SU-DHL-6 (cell line): ENCODE measurements at regions not wholly inside any gene's neighbourhood (a gene's known extent, or its start where the extent isn't known, plus 50 kb on each side); places are given as distances from the start of the nearest gene placed in this dataset.
A peak's percentile ranks its signal among the peaks of the same experiment; 100 is the strongest.

Source experiments
- H2AFZ ChIP-seq: fragments of 200-600 bp; sonication (generic); 2 replicates; pipeline ENCODE4 v1.6.1; 2014; ENCODE audit warnings: low read depth, mild to moderate bottlenecking, moderate library complexity, mixed read lengths, antibody characterized with exemption, low read length; ENCODE audit not compliant: severe bottlenecking
- H3F3A ChIP-seq: fragments of 200-600 bp; shearing (Covaris generic); 2 replicates; pipeline ENCODE4 v1.6.0; 2016; ENCODE audit warnings: antibody characterized with exemption, mild to moderate bottlenecking; ENCODE audit not compliant: insufficient read depth
- H3K27ac ChIP-seq: fragments of 200-600 bp; sonication (generic); 2 replicates; pipeline ENCODE4 v1.5.1; 2016; ENCODE audit warnings: low read depth, mild to moderate bottlenecking, low read length, moderate library complexity, mixed read lengths
- H3K27me3 ChIP-seq: fragments of 200-600 bp; sonication (generic), shearing (Covaris generic); 2 replicates; pipeline ENCODE4 v1.6.0; 2014; ENCODE audit warnings: mild to moderate bottlenecking, low read length
- H3K36me3 ChIP-seq: fragments of 200-600 bp; sonication (generic); 2 replicates; pipeline ENCODE4 v1.6.1; 2014; ENCODE audit warnings: mild to moderate bottlenecking, low read length, mixed read lengths
- H3K4me2 ChIP-seq: fragments of 300-600, 200-600 bp; shearing (Covaris generic), sonication (generic); 2 replicates; pipeline ENCODE4 v1.6.0; 2014; ENCODE audit warnings: low read length, low read depth, mild to moderate bottlenecking; ENCODE audit not compliant: poor library complexity, severe bottlenecking
- H3K4me3 ChIP-seq: fragments of 200-600 bp; sonication (generic); 2 replicates; pipeline ENCODE4 v1.5.1; 2014; ENCODE audit warnings: antibody characterized with exemption, low read length, mild to moderate bottlenecking, mixed read lengths; ENCODE audit not compliant: insufficient read depth, poor library complexity, severe bottlenecking
- H3K79me2 ChIP-seq: fragments of 200-600 bp; sonication (generic); 2 replicates; pipeline ENCODE4 v1.6.1; 2014; ENCODE audit warnings: mild to moderate bottlenecking, low read length, moderate library complexity; ENCODE audit not compliant: insufficient read depth
- H3K9ac ChIP-seq: fragments of 200-600 bp; sonication (generic); 2 replicates; pipeline ENCODE4 v1.7.0; 2014; ENCODE audit warnings: mild to moderate bottlenecking, low read length
- H3K9me2 ChIP-seq: fragments of 200-600 bp; sonication (generic); replicated peaks from 2 replicates; pipeline ENCODE4 v1.6.1; 2014; ENCODE audit warnings: low read length; ENCODE audit not compliant: insufficient read depth
- H3K9me3 ChIP-seq: fragments of 200-600 bp; sonication (generic); 2 replicates; pipeline ENCODE4 v1.6.1; 2014; ENCODE audit warnings: low read length, mixed read lengths; ENCODE audit not compliant: insufficient read depth
- H4K20me1 ChIP-seq: fragments of 200-600 bp; sonication (generic); 2 replicates; pipeline ENCODE4 v1.6.1; 2014; ENCODE audit warnings: low read depth, mild to moderate bottlenecking, antibody characterized with exemption, low read length, moderate library complexity, mixed read lengths
- CTCF ChIP-seq: fragments of 200-600 bp; sonication (generic); IDR thresholded peaks from one replicate; pipeline ENCODE4 v1.5.1; 2017; ENCODE audit warnings: antibody characterized with exemption, mild to moderate bottlenecking, low read length, moderate library complexity; ENCODE audit not compliant: insufficient read depth, poor library complexity, severe bottlenecking
- EZH2phosphoT487 ChIP-seq: fragments of 200-600 bp; sonication (generic), shearing (Covaris generic); conservative IDR thresholded peaks from 2 replicates; pipeline ENCODE4 v1.6.1; 2018; ENCODE audit warnings: mild to moderate bottlenecking, antibody characterized with exemption, low read length, moderate library complexity, mixed read lengths

- Histone ChIP-seq H3F3A (peaks cover 11% of the 10 kb centered on the region), H3K4me3 (peak overlapping the region; percentile 23)
Measured at GRCh38 chr2:8551622-8552074, 130.2 kb upstream of the ID2 start.

GRCh38 chr2:8552293-8552801, 129.5 kb upstream of the ID2 start:
- TF ChIP-seq CTCF (no peak), EZH2phosphoT487 (no peak)
- H3K9me3 ChIP-seq: no peaks in the 10 kb centered on the region
- H2AFZ ChIP-seq: peak overlapping the region; percentile 10
- H3K9ac ChIP-seq: peak overlapping the region; percentile 44
- H3F3A ChIP-seq: peaks cover 11% of the 10 kb centered on the region
- H4K20me1 ChIP-seq: no peaks in the 10 kb centered on the region
- peak overlapping the region; percentile 75 for H3K27ac ChIP-seq
- H3K79me2 ChIP-seq: no peaks in the 10 kb centered on the region
- H3K4me2 ChIP-seq: peak overlapping the region; percentile 58
- peak overlapping the region; percentile 23 for H3K4me3 ChIP-seq
- H3K36me3 ChIP-seq: no peaks in the 10 kb centered on the region
- no peaks in the 10 kb centered on the region for H3K9me2 ChIP-seq
- H3K27me3 ChIP-seq: no peaks in the 10 kb centered on the region

More at GRCh38 chr2:8551622-8552074, 130.2 kb upstream of the ID2 start:
- Histone ChIP-seq H3K36me3 (no peaks in the 10 kb centered on the region), H3K27ac (peak overlapping the region; percentile 75), H2AFZ (peak overlapping the region; percentile 10), H4K20me1 (no peaks in the 10 kb centered on the region), H3K9ac (peak overlapping the region; percentile 44), H3K27me3 (no peaks in the 10 kb centered on the region), H3K9me2 (no peaks in the 10 kb centered on the region), H3K4me2 (peak overlapping the region; percentile 58), H3K79me2 (no peaks in the 10 kb centered on the region), H3K9me3 (no peaks in the 10 kb centered on the region)
- no peak for TF ChIP-seq EZH2phosphoT487
- TF ChIP-seq CTCF: no peak

- no peak overlapping the region for H3K9ac ChIP-seq
Measured at GRCh38 chr2:8553643-8554042, 128.2 kb upstream of the ID2 start.

More at GRCh38 chr2:8553643-8554042, 128.2 kb upstream of the ID2 start:
- no peak overlapping the region for H2AFZ ChIP-seq
- no peaks in the 10 kb centered on the region for H3K9me3 ChIP-seq
- no peaks in the 10 kb centered on the region for H3K79me2 ChIP-seq
- H4K20me1 ChIP-seq: no peaks in the 10 kb centered on the region
- peaks cover 11% of the 10 kb centered on the region for H3F3A ChIP-seq
- H3K36me3 ChIP-seq: 0 out of 2 replicates have a peak, but pooled peaks cover 3% of the 10 kb centered on the region
- no peak for TF ChIP-seq EZH2phosphoT487
- no peak for TF ChIP-seq CTCF
- H3K4me3 ChIP-seq: no peak overlapping the region
- no peak overlapping the region for H3K4me2 ChIP-seq
- no peaks in the 10 kb centered on the region for H3K27me3 ChIP-seq
- no peak overlapping the region for H3K27ac ChIP-seq
- H3K9me2 ChIP-seq: no peaks in the 10 kb centered on the region
